Panc1 (cell line): ENCODE measurements at regions not wholly inside any gene's neighbourhood (a gene's known extent, or its start where the extent isn't known, plus 50 kb on each side); places are given as distances from the start of the nearest gene placed in this dataset.

Source experiments
- ATAC-seq: fragments of 200-7000 bp; cut with Tn5 transposase; 2 replicates; pipeline ENCODE4 v1.9.1; 2020; ENCODE audit warnings: mild to moderate bottlenecking, moderate library complexity
- BruUV-seq: library from RNA; stranded (reverse); fragments of 400-500 nt; replicated peaks from 2 replicates; lab custom pipeline; 2021; lab: Mats Ljungman, UMichigan
- CTCF ChIA-PET: fragments of 300-600 bp; sonication (Branson Sonifier 250); formaldehyde crosslinking; loops from one replicate; lab custom pipeline; 2022; ENCODE audit warnings: antibody characterized with exemption; lab: Charles Lee
- POLR2A ChIA-PET: fragments of 300-600 bp; sonication (Branson Sonifier 250); formaldehyde crosslinking; loops from one replicate; lab custom pipeline; 2022; ENCODE audit warnings: antibody characterized with exemption; lab: Charles Lee
- DNase-seq: peaks from one replicate; pipeline ENCODE4 v3.0.0-alpha.2; 2010; ENCODE audit warnings: low read depth, low spot score
- H3K27ac ChIP-seq: 2 replicates; pipeline ENCODE4 v1.5.1; 2011; ENCODE audit warnings: mild to moderate bottlenecking, low read length, inconsistent platforms
- H3K27me3 ChIP-seq: fragments of 200-500 bp; sonication (Bioruptor generic); 2 replicates; pipeline ENCODE4 v1.6.0; 2014; ENCODE audit warnings: low read length, inconsistent platforms; ENCODE audit not compliant: control insufficient read depth, insufficient read depth
- H3K36me3 ChIP-seq: fragments of 200-500 bp; sonication (Bioruptor generic); 2 replicates; pipeline ENCODE4 v1.5.1; 2014; ENCODE audit warnings: inconsistent platforms, mild to moderate bottlenecking, low read length, moderate library complexity; ENCODE audit not compliant: control insufficient read depth, insufficient read depth
- H3K4me1 ChIP-seq: 2 replicates; pipeline ENCODE4 v1.5.1; 2011; ENCODE audit warnings: inconsistent platforms, mild to moderate bottlenecking, low read length, moderate library complexity; ENCODE audit not compliant: control insufficient read depth, insufficient read depth
- H3K4me3 ChIP-seq, 2 experiments: 2 replicates each; pipeline ENCODE4 v1.5.1; 2011 to 2012; ENCODE audit warnings: low read depth in 2 of 2, low read length in 2 of 2, mild to moderate bottlenecking in 2 of 2, inconsistent platforms in 1 of 2, moderate library complexity in 1 of 2
- H3K9me3 ChIP-seq: fragments of 200-500 bp; sonication (Bioruptor generic); 2 replicates; pipeline ENCODE4 v1.5.1; 2014; ENCODE audit warnings: low read depth, mild to moderate bottlenecking, inconsistent platforms, low read length, moderate library complexity; ENCODE audit not compliant: control insufficient read depth, insufficient read depth
- POLR2AphosphoS5 ChIP-seq: IDR thresholded peaks from 2 replicates; pipeline ENCODE4 v1.6.1; 2012; ENCODE audit warnings: mild to moderate bottlenecking, low read depth, low read length, moderate library complexity
- SIN3A ChIP-seq: IDR thresholded peaks from 2 replicates; pipeline ENCODE4 v1.6.1; 2012; ENCODE audit warnings: low read depth, mild to moderate bottlenecking, low read length, moderate library complexity, borderline replicate concordance; ENCODE audit not compliant: insufficient read depth
- TCF7L2 ChIP-seq: IDR thresholded peaks from 2 replicates; pipeline ENCODE4 v1.6.1; 2011; ENCODE audit warnings: mild to moderate bottlenecking, low read depth, low read length, inconsistent platforms
- in situ Hi-C: cut with HindIII; loops from 2 replicates; pipeline ENCODE4 v1.10.0; 2016; ENCODE audit warnings: low sequenced_read_pairs, low pct_unique_long_range_greater_than_20kb
- intact Hi-C: fragments of 100-400 bp; cut with micrococcal nuclease; formaldehyde crosslinking; loops from one replicate; pipeline ENCODE4 v1.10.0; 2022; ENCODE audit not compliant: unreplicated experiment
- TF ChIP-seq, protein P1 (sequence below), 2 experiments: IDR thresholded peaks; 2 replicates each; pipeline ENCODE4 v1.6.1; 2011 to 2012; ENCODE audit warnings: low read depth in 2 of 2, control low read depth in 1 of 2, low read length in 1 of 2, mild to moderate bottlenecking in 1 of 2, moderate library complexity in 1 of 2; ENCODE audit not compliant: insufficient read depth in 1 of 2
- TF ChIP-seq, protein P2 (sequence below): fragments of 450-650 bp; IDR thresholded peaks from 2 replicates; pipeline ENCODE4 v1.5.1; 2017; ENCODE audit warnings: mild to moderate bottlenecking

GRCh38 chr4:104128850-104129213 is 365.9 kb downstream of the CXXC4 start:
- no peak for DNase-seq
- H3K4me3 ChIP-seq: no peak overlapping the region
- H3K4me1 ChIP-seq: no peaks in the 10 kb centered on the region
- CTCF ChIA-PET: no interaction called here
- ATAC-seq: no peak
- H3K27me3 ChIP-seq: no peaks in the 10 kb centered on the region
- H3K36me3 ChIP-seq: no peaks in the 10 kb centered on the region
- no peaks in the 10 kb centered on the region for H3K9me3 ChIP-seq
- no peak overlapping the region for H3K27ac ChIP-seq
- TF ChIP-seq, protein P1, sequence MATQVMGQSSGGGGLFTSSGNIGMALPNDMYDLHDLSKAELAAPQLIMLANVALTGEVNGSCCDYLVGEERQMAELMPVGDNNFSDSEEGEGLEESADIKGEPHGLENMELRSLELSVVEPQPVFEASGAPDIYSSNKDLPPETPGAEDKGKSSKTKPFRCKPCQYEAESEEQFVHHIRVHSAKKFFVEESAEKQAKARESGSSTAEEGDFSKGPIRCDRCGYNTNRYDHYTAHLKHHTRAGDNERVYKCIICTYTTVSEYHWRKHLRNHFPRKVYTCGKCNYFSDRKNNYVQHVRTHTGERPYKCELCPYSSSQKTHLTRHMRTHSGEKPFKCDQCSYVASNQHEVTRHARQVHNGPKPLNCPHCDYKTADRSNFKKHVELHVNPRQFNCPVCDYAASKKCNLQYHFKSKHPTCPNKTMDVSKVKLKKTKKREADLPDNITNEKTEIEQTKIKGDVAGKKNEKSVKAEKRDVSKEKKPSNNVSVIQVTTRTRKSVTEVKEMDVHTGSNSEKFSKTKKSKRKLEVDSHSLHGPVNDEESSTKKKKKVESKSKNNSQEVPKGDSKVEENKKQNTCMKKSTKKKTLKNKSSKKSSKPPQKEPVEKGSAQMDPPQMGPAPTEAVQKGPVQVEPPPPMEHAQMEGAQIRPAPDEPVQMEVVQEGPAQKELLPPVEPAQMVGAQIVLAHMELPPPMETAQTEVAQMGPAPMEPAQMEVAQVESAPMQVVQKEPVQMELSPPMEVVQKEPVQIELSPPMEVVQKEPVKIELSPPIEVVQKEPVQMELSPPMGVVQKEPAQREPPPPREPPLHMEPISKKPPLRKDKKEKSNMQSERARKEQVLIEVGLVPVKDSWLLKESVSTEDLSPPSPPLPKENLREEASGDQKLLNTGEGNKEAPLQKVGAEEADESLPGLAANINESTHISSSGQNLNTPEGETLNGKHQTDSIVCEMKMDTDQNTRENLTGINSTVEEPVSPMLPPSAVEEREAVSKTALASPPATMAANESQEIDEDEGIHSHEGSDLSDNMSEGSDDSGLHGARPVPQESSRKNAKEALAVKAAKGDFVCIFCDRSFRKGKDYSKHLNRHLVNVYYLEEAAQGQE (IDR thresholded peaks at IDR 0.05; ENCODE audit: insufficient read depth in 1 of 2, low read depth in 2 of 2, low read length in 1 of 2): no peak
- TF ChIP-seq TCF7L2: no peak
- TF ChIP-seq SIN3A: no peak
- TF ChIP-seq POLR2AphosphoS5: no peak
- TF ChIP-seq, protein P2, sequence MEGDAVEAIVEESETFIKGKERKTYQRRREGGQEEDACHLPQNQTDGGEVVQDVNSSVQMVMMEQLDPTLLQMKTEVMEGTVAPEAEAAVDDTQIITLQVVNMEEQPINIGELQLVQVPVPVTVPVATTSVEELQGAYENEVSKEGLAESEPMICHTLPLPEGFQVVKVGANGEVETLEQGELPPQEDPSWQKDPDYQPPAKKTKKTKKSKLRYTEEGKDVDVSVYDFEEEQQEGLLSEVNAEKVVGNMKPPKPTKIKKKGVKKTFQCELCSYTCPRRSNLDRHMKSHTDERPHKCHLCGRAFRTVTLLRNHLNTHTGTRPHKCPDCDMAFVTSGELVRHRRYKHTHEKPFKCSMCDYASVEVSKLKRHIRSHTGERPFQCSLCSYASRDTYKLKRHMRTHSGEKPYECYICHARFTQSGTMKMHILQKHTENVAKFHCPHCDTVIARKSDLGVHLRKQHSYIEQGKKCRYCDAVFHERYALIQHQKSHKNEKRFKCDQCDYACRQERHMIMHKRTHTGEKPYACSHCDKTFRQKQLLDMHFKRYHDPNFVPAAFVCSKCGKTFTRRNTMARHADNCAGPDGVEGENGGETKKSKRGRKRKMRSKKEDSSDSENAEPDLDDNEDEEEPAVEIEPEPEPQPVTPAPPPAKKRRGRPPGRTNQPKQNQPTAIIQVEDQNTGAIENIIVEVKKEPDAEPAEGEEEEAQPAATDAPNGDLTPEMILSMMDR: no peak
- POLR2A ChIA-PET: no interaction called here
- in situ Hi-C loops (no loop called here), intact Hi-C loops (no loop called here)
- BruUV-seq: no TSS peak

DNA sequence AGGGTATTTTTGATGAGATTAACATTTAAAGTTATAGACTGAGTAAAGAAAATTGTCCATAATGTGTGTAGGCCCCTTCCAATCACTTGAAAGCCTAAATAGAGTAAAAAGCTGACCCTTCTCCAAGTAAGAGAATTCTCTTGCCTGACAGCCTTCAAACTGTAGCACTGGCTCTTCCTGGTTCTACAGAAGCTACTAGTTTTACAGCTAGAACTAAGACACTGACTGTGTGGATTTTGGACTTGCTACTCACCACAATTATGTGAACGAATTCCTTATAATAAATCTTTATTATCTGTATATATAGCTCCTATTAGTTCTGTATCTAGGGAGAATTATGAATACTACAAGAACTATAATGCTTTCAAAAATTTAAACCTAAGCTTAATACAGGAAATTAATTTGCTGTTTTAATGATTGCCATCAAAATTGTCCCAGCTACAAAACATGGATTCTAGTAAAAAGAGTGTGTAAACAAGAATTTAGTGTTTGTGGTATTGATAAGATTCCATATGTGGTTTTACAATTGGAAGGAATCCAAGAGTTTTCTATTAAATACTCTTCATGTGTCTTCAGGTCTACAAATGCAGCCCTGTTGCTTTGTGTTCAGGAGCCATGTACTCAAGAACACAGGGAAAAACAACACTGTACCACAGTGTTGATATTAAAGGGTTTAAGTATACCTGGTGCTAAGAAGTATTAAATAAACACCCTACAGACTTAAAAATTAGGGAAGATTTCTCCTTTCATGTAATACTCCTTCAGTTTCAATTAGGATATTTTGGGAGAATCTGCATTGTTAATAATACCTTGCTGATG is 366.5 kb downstream of the CXXC4 start:
- no peak overlapping the region for H3K27ac ChIP-seq
- no TSS peak for BruUV-seq
- DNase-seq (no peak), ATAC-seq (no peak)
- intact Hi-C loops (no loop called here), in situ Hi-C loops (no loop called here)
- H3K4me3 ChIP-seq: no peak overlapping the region
- TF ChIP-seq TCF7L2: no peak
- TF ChIP-seq POLR2AphosphoS5: no peak
- TF ChIP-seq SIN3A: no peak
- TF ChIP-seq, protein P2: no peak
- TF ChIP-seq, protein P1 (IDR thresholded peaks at IDR 0.05; ENCODE audit: insufficient read depth in 1 of 2, low read depth in 2 of 2, low read length in 1 of 2): no peak
- no peaks in the 10 kb centered on the region for H3K27me3 ChIP-seq
- POLR2A ChIA-PET: no interaction called here
- no peaks in the 10 kb centered on the region for H3K9me3 ChIP-seq
- H3K36me3 ChIP-seq: no peaks in the 10 kb centered on the region
- H3K4me1 ChIP-seq: no peaks in the 10 kb centered on the region
- CTCF ChIA-PET: no interaction called here
